ENCODE measurements at regions not wholly inside any gene's neighbourhood (a gene's known extent, or its start where the extent isn't known, plus 50 kb on each side); places are given as distances from the start of the nearest gene placed in this dataset.

DNA sequence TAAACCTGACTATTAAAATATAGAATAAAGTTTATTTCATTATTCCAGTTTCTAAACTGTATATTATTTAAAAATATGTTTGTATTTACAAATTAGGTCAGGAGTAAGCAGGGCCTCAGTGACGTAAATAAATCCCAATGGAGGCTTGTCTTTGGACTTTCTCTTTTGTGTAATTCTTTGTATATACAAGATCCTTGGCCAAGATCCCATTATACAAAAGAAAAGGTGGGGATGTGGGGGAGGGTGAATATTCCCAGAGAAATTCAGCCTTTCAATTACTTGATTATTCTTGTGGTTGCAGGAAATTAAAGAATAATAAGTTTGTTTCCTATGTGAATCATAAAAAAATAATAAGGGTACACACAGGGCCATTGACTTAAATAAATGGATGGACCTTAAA lies 178.7 kb upstream of the PRPS1L1 start:
- no peak for DNase-seq
- no peaks in the 10 kb centered on the region for H3K36me3 ChIP-seq

DNA sequence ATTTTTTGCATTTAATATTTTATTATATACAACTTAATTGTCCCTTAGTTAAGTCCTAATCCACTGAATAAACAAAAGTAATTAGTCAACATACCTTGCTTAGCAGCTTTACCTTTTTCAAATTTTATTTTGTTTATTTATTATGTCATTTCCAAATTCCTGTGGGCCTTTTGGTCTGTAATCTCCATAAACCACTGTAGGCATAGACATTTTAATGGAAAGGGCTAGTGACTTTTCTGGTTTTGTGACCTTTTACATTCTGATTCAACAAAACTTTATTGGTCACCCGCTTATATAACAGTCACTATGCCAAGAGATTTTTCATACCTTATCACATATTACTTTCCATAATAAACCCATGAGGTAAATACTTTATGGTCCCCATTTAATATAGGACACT lies 181.3 kb upstream of the PRPS1L1 start:
- no peak overlapping the region for H3K4me3 ChIP-seq
- H3K9me3 ChIP-seq: no peaks in the 10 kb centered on the region
- H3K4me1 ChIP-seq (ENCODE audit: insufficient read depth): no peaks in the 10 kb centered on the region
- H3K27me3 ChIP-seq: no peaks in the 10 kb centered on the region
- H3K27ac ChIP-seq: no peak overlapping the region
- intact Hi-C loops (cut with DNase I): no loop called here
- no peaks in the 10 kb centered on the region for H3K36me3 ChIP-seq
- no peak for DNase-seq
- TF ChIP-seq, protein P1, sequence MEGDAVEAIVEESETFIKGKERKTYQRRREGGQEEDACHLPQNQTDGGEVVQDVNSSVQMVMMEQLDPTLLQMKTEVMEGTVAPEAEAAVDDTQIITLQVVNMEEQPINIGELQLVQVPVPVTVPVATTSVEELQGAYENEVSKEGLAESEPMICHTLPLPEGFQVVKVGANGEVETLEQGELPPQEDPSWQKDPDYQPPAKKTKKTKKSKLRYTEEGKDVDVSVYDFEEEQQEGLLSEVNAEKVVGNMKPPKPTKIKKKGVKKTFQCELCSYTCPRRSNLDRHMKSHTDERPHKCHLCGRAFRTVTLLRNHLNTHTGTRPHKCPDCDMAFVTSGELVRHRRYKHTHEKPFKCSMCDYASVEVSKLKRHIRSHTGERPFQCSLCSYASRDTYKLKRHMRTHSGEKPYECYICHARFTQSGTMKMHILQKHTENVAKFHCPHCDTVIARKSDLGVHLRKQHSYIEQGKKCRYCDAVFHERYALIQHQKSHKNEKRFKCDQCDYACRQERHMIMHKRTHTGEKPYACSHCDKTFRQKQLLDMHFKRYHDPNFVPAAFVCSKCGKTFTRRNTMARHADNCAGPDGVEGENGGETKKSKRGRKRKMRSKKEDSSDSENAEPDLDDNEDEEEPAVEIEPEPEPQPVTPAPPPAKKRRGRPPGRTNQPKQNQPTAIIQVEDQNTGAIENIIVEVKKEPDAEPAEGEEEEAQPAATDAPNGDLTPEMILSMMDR (IDR thresholded peaks at IDR 0.05): no peak
- TF ChIP-seq EP300 (IDR thresholded peaks at IDR 0.05): no peak
- no peak for TF ChIP-seq POLR2A (IDR thresholded peaks at IDR 0.05)
- 96 to 97% (median 96%) methylated on average over 1 of the region's 1 CpG for WGBS, 3 donors

More for the DNA sequence above, 178.7 kb upstream of the PRPS1L1 start:
- no peak for TF ChIP-seq EP300 (IDR thresholded peaks at IDR 0.05)
- TF ChIP-seq, protein P1 (IDR thresholded peaks at IDR 0.05): no peak
- TF ChIP-seq POLR2A (IDR thresholded peaks at IDR 0.05): no peak
- Histone ChIP-seq H3K27ac (no peak overlapping the region), H3K27me3 (no peaks in the 10 kb centered on the region), H3K9me3 (no peaks in the 10 kb centered on the region), H3K4me3 (no peak overlapping the region), H3K4me1 (ENCODE audit: insufficient read depth) (no peaks in the 10 kb centered on the region)
- WGBS, 3 donors: 84 to 85% (median 85%) methylated on average over 1 of the region's 1 CpG
- intact Hi-C loops (cut with DNase I): no loop called here

DNA sequence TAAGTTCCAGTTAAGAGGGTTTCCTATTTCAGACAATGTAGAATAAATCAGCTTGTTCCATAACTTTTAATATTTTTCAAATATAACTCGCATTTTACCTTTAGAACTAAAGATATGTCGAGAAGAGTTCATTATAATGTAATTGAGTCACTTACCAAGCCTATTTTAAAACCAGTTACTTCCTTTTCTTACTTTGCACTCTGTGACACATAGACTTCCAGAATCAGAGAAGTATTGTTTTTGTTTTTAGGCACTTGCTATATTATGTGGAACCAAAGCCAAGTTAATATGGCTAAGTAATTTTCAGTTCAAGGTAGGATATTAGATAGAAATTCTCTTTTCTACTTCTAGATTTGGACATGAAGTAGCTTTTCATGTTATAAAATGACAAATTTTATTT lies 182.7 kb upstream of the PRPS1L1 start:
- DNase-seq: no peak
- Histone ChIP-seq H3K27ac (no peak overlapping the region), H3K9me3 (no peaks in the 10 kb centered on the region), H3K27me3 (no peaks in the 10 kb centered on the region), H3K4me3 (no peak overlapping the region), H3K36me3 (no peaks in the 10 kb centered on the region), H3K4me1 (ENCODE audit: insufficient read depth) (no peaks in the 10 kb centered on the region)
- WGBS, 3 donors: 80 to 82% (median 81%) methylated on average over 2 of the region's 2 CpGs
- TF ChIP-seq, protein P1 (IDR thresholded peaks at IDR 0.05): no peak
- TF ChIP-seq EP300 (IDR thresholded peaks at IDR 0.05) (no peak), POLR2A (IDR thresholded peaks at IDR 0.05) (no peak)
- intact Hi-C loops (cut with DNase I): no loop called here

DNA sequence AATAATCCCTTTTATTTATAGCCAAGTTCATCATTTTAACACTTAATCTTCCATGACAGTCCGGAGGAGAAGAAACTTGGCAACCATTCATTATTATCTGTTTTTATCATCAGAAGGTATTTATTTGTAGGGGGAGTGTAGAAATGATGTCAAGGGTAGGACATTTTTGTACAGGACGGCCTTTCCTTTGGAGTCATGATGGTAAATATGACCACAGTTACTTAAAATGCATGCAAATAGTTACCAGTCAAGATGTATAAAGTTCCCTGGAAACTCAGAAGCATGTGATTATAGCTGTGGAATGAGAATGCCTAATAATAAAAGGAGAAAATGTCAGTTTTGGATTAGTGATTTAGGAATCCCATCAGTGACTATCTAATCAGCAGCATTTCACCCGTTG lies 183.1 kb upstream of the PRPS1L1 start:
- intact Hi-C loops (cut with DNase I): no loop called here
- no peaks in the 10 kb centered on the region for H3K36me3 ChIP-seq

More for the DNA sequence above, 183.1 kb upstream of the PRPS1L1 start:
- Histone ChIP-seq H3K4me1 (ENCODE audit: insufficient read depth) (no peaks in the 10 kb centered on the region), H3K9me3 (no peaks in the 10 kb centered on the region), H3K27me3 (no peaks in the 10 kb centered on the region), H3K4me3 (no peak overlapping the region), H3K27ac (no peak overlapping the region)
- WGBS, 3 donors: 47 to 49% (median 48%) methylated on average over 3 of the region's 3 CpGs
- TF ChIP-seq EP300 (IDR thresholded peaks at IDR 0.05): no peak
- TF ChIP-seq, protein P1 (IDR thresholded peaks at IDR 0.05): no peak
- no peak for TF ChIP-seq POLR2A (IDR thresholded peaks at IDR 0.05)
- DNase-seq: no peak
